ENCODE measurements at regions not wholly inside any gene's neighbourhood (a gene's known extent, or its start where the extent isn't known, plus 50 kb on each side); places are given as distances from the start of the nearest gene placed in this dataset.

DNA sequence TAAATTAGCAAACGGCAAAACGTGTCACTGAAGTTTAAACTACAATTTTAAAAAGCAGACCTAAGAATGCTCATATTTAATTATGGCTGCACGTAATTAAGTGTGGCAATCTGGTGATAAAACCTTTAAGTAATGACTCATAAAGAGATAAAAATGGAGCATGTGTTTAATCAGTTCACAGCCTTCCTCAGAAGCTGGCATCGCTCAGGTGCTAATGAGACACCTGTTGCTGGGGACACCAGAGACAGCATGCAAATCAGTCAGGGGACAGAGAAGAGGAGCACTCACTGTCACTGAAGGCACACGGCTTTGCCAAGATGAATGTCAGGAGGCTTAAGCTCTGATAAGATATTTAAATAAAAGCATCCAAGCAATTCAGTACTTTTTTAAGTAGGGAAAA lies 840.3 kb downstream of the GALC start (continued):
- TF ChIP-seq, protein P1, sequence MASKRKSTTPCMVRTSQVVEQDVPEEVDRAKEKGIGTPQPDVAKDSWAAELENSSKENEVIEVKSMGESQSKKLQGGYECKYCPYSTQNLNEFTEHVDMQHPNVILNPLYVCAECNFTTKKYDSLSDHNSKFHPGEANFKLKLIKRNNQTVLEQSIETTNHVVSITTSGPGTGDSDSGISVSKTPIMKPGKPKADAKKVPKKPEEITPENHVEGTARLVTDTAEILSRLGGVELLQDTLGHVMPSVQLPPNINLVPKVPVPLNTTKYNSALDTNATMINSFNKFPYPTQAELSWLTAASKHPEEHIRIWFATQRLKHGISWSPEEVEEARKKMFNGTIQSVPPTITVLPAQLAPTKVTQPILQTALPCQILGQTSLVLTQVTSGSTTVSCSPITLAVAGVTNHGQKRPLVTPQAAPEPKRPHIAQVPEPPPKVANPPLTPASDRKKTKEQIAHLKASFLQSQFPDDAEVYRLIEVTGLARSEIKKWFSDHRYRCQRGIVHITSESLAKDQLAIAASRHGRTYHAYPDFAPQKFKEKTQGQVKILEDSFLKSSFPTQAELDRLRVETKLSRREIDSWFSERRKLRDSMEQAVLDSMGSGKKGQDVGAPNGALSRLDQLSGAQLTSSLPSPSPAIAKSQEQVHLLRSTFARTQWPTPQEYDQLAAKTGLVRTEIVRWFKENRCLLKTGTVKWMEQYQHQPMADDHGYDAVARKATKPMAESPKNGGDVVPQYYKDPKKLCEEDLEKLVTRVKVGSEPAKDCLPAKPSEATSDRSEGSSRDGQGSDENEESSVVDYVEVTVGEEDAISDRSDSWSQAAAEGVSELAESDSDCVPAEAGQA (IDR thresholded peaks at IDR 0.05; ENCODE audit: low read depth): no peak
- TF ChIP-seq, protein P1 (CRISPR knock-in tag; IDR thresholded peaks at IDR 0.05; ENCODE audit: borderline replicate concordance): no peak

DNA sequence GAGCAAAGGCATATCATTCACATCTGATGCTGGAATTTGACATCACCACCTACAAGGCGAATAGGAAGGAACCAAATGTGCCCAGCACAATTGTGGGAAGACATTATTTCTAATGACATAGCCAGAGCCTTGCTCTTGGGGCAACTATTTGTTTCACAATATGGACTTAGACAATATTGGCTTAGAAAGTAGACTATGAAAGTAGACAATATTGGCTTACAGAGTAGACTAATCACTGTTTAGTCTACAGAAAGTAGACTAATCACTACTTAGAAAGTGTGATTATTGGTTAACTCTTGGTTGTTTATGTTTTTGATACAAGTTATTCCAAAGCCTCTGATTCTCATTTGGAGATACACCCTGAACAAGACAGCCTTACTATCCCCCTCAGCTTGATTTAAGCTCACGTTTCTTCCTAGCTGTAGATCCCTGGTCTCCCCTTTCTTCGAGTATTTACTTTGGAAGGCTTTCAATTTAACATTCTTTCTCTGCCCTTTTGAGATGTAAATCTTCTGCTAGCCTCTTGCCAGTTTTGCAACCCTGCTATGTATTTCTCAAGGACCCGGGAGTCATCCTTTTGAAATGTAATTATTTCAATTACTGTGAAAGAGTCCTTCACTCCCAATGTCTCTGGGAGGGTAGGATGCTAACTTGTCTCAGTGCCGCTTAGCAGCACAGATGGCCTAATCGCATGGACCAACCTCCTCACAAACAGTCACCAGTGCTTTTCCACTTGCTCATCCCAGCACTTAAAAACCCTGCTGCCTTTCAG lies 843.2 kb downstream of the GALC start:
- in situ Hi-C loops (cut with HindIII; ENCODE audit: extremely low pct_ligation_motif_present, low pct_unique_long_range_greater_than_20kb): no loop called here
- BruUV-seq (replicated peaks): no TSS peak
- Histone ChIP-seq H3K36me3 (replicated peaks in 1 of 2; ENCODE audit: control insufficient read depth in 1 of 2, insufficient read depth in 2 of 2, low read length in 2 of 2) (no peaks in the 10 kb centered on the region), H3K4me1 (ENCODE audit: insufficient read depth, low read length) (no peaks in the 10 kb centered on the region), H3K27me3 (ENCODE audit: control insufficient read depth in 1 of 2, insufficient read depth in 2 of 2, low read length in 2 of 2) (no peaks in the 10 kb centered on the region), H3K4me2 (ENCODE audit: low read depth, low read length) (no peak overlapping the region), H3K79me2 (ENCODE audit: insufficient read depth, low read length) (no peaks in the 10 kb centered on the region), H2AFZ (ENCODE audit: low read length) (no peak overlapping the region), H4K20me1 (ENCODE audit: insufficient read depth, low read length) (no peaks in the 10 kb centered on the region), H3K9ac (ENCODE audit: insufficient read depth, low read depth, low read length) (no peak overlapping the region), H3K27ac (ENCODE audit: extremely low read length, insufficient read depth, low read length) (no peak overlapping the region), H3K9me3 (ENCODE audit: low read length) (no peaks in the 10 kb centered on the region), H3K4me3 (replicated peaks in 1 of 3; ENCODE audit: insufficient read depth in 1 of 3, low read depth in 2 of 3, low read length in 3 of 3) (no peak overlapping the region)
- POLR2A ChIA-PET: no interaction called here
- CTCF ChIA-PET (ENCODE audit: low intra/inter-chr PET ratio, low total read pairs): no interaction called here
- WGBS (ENCODE audit: low lambda C conversion rate): 7% methylated on average over 6 of the region's 6 CpGs
- intact Hi-C loops (cut with micrococcal nuclease; ENCODE audit: unreplicated experiment): no loop called here
- DNase-seq (ENCODE audit: low spot score) (no peak), ATAC-seq (no peak), FAIRE-seq (no peak)
- TF ChIP-seq, protein P2, sequence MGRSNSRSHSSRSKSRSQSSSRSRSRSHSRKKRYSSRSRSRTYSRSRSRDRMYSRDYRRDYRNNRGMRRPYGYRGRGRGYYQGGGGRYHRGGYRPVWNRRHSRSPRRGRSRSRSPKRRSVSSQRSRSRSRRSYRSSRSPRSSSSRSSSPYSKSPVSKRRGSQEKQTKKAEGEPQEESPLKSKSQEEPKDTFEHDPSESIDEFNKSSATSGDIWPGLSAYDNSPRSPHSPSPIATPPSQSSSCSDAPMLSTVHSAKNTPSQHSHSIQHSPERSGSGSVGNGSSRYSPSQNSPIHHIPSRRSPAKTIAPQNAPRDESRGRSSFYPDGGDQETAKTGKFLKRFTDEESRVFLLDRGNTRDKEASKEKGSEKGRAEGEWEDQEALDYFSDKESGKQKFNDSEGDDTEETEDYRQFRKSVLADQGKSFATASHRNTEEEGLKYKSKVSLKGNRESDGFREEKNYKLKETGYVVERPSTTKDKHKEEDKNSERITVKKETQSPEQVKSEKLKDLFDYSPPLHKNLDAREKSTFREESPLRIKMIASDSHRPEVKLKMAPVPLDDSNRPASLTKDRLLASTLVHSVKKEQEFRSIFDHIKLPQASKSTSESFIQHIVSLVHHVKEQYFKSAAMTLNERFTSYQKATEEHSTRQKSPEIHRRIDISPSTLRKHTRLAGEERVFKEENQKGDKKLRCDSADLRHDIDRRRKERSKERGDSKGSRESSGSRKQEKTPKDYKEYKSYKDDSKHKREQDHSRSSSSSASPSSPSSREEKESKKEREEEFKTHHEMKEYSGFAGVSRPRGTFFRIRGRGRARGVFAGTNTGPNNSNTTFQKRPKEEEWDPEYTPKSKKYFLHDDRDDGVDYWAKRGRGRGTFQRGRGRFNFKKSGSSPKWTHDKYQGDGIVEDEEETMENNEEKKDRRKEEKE (IDR thresholded peaks at IDR 0.05): no peak
- no peak for TF ChIP-seq SP4 (CRISPR knock-in tag; IDR thresholded peaks at IDR 0.05)
- no peak for TF ChIP-seq MZF1 (CRISPR knock-in tag; IDR thresholded peaks at IDR 0.05; ENCODE audit: borderline replicate concordance)
- no peak for TF ChIP-seq MBD4 (IDR thresholded peaks at IDR 0.05; ENCODE audit: borderline replicate concordance, low read length)
- TF ChIP-seq, protein P3, sequence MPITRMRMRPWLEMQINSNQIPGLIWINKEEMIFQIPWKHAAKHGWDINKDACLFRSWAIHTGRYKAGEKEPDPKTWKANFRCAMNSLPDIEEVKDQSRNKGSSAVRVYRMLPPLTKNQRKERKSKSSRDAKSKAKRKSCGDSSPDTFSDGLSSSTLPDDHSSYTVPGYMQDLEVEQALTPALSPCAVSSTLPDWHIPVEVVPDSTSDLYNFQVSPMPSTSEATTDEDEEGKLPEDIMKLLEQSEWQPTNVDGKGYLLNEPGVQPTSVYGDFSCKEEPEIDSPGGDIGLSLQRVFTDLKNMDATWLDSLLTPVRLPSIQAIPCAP (CRISPR knock-in tag; IDR thresholded peaks at IDR 0.05; ENCODE audit: low read depth): no peak
- no peak for TF ChIP-seq ZNF101 (CRISPR knock-in tag; IDR thresholded peaks at IDR 0.05; ENCODE audit: borderline replicate concordance, low read depth)
- TF ChIP-seq DR1 (CRISPR knock-in tag; IDR thresholded peaks at IDR 0.05): no peak
- TF ChIP-seq MAFG (CRISPR knock-in tag; IDR thresholded peaks at IDR 0.05): no peak
- TF ChIP-seq DNMT1 (CRISPR knock-in tag; IDR thresholded peaks at IDR 0.05): no peak
- TF ChIP-seq, protein P4, sequence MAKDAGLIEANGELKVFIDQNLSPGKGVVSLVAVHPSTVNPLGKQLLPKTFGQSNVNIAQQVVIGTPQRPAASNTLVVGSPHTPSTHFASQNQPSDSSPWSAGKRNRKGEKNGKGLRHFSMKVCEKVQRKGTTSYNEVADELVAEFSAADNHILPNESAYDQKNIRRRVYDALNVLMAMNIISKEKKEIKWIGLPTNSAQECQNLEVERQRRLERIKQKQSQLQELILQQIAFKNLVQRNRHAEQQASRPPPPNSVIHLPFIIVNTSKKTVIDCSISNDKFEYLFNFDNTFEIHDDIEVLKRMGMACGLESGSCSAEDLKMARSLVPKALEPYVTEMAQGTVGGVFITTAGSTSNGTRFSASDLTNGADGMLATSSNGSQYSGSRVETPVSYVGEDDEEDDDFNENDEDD (CRISPR knock-in tag; IDR thresholded peaks at IDR 0.05; ENCODE audit: borderline replicate concordance): no peak
